Epithelial cell of proximal tubule (primary cell): ENCODE measurements at regions not wholly inside any gene's neighbourhood (a gene's known extent, or its start where the extent isn't known, plus 50 kb on each side); places are given as distances from the start of the nearest gene placed in this dataset.

Experiments
- DNase-seq: peaks from one replicate; pipeline ENCODE4 v3.0.0-alpha.2; 2011; ENCODE audit warnings: low read depth
- H3K4me3 ChIP-seq: 2 replicates; pipeline ENCODE4 v1.5.1; 2011; ENCODE audit warnings: low read depth, mild to moderate bottlenecking, low read length
- TF ChIP-seq, protein P1 (sequence below): conservative IDR thresholded peaks from 2 replicates; pipeline ENCODE4 v1.5.1; 2012; ENCODE audit warnings: low read depth, mild to moderate bottlenecking, low read length

DNA sequence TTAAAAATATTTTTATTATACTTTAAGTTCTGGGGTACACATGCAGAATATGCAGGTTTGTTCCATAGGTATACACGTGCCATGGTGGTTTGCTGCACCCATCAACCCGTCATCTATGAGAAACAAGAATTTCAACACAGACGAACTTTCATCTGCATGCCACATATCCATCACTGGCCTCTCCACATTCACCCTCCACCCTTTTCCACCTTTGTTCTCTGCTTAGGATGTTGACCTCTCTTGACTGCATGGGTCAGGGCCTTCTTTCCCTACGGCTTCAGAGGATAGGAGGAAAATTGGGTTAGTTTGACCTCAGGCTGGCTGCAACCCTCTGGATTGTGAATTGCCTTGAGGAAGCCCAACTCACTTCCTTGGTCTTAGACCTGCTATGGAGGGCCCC, 260.9 kb downstream of the MREG start:
- TF ChIP-seq, protein P1, sequence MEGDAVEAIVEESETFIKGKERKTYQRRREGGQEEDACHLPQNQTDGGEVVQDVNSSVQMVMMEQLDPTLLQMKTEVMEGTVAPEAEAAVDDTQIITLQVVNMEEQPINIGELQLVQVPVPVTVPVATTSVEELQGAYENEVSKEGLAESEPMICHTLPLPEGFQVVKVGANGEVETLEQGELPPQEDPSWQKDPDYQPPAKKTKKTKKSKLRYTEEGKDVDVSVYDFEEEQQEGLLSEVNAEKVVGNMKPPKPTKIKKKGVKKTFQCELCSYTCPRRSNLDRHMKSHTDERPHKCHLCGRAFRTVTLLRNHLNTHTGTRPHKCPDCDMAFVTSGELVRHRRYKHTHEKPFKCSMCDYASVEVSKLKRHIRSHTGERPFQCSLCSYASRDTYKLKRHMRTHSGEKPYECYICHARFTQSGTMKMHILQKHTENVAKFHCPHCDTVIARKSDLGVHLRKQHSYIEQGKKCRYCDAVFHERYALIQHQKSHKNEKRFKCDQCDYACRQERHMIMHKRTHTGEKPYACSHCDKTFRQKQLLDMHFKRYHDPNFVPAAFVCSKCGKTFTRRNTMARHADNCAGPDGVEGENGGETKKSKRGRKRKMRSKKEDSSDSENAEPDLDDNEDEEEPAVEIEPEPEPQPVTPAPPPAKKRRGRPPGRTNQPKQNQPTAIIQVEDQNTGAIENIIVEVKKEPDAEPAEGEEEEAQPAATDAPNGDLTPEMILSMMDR = no peak
- no peak for DNase-seq
- H3K4me3 ChIP-seq = no peak overlapping the region

DNA sequence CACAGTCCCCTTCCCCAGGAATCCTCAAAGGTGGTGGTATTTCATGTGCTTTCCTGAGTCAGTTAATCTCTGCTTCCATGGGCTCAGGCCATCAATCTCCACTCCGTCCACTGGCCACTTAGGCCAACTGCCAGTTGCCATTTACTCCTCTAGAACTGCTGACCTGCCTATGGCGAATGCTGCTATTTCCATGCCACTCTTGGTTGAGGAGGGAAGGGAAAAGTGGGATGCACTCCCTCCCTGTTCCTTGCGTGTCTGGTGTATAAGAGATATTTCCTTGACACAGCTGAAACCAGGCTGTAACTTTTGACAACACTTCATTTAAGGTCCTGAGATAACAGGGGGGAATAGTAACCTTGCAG, 261.5 kb downstream of the MREG start:
- H3K4me3 ChIP-seq = no peak overlapping the region
- TF ChIP-seq, protein P1 = no peak
- DNase-seq = no peak

DNA sequence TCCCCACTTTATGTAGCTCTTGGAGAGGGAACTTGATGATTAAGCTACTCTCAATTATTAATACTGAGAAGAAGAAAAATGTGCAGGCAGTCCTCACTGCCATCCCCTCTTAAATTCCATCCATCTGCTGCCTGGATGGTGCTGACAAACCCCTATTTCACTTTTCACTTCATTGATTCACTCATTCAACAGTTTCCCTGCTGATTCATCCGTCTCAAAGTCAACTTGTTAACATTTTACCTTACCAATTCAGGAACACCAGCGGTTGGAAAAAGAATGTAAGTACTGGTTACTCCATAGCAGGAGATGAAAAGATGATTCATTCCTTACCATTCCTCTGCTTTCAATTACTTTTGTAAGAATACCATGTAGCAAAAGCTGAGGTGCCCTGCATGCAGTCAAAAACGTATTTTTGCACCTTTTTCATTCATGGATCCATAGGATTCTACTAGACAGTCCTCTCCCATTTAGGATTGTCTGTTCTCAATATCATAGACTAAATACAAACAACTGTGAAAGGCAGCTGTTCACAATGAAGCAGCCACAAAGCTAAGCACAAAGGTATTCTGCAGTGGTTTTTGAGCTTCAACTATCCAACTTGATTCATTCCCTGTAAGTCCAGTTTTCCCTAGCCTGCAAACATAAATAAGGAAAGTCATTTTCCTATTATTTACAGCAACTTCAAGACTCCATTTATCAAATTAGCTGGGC, 262.0 kb downstream of the MREG start:
- DNase-seq = peak; percentile 91
- no peak overlapping the region for H3K4me3 ChIP-seq
- TF ChIP-seq, protein P1 = no peak

DNA sequence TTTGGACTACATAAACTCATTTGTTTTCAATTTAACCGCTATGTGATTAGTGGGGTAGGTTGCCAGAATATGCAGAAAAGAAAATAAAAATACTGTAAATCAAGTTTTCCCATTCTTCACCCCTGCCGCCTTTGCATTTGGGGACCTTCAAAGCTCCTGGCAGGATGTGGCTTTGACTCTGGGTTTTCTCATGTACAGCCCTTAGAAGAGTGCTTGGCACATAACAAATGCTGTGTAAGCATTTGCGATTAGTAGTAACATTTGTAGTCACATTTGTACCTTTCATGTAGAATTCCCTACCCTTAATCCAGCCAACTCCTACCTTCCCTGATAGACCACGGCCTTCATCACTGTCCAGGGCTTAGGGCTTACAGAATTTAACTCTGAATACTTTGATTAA, 262.6 kb downstream of the MREG start:
- DNase-seq = no peak
- H3K4me3 ChIP-seq = no peak overlapping the region
- TF ChIP-seq, protein P1 = no peak

DNA sequence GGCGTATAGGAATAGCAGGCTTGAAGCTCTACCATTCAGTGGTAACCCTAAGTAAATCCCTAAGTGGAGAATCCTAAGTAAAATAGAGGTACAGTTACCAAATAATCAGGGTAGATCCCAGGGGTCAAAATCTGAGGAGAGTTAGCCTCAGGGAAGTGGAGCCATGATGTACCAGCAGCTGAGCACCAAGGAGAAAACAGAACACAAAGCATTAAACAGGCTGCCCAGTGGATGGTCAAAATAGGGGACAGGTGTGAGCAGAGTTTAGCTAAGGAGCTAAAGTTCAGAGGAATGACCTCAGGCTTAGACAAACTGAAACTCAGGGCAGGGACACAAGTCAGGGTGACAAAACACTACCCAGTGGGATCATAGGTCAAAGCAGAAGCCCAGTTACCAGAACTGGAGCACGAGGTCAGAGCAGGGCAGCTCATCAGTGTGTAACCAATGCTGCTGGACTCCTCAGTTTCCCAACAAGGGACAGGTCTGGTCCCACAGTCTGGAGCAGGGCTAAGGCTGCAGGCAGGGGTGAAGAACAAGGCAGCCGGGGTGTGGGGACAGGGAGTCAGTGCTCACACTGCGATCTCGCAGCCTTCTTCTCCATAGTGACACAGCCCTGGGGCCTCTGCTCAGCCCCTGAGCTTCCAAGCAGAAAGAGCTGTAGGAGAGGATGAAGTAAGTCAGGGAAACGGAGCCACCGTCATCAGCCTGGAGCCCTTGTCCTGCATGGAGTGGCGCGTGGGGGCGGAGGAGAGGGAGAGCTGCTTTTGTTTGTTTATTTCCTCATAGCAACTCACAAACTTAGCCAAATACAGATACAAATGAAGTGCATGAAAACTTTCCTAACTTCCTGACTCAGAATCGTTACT, 264.0 kb downstream of the MREG start:
- TF ChIP-seq, protein P1 = no peak
- DNase-seq = no peak
- H3K4me3 ChIP-seq = no peak overlapping the region

DNA sequence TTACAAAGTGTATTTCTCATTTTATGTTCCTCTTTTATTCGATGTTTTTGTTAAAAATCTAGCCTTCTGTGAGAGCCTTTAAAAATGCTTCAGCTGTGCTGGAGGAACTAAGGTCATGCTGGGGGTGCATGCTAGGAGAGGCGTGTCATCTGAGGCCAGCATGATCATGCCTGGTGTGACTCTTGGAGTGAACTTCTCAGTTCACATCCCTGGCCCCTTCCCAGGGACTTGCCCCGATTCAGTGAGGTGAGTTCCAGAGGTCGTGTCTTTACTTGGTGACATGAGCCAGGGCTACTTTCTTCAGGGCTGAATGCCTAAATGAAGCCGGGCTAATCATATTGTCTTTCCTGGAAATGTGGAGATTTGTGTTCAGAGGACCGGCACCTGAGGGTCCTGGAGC, 264.9 kb downstream of the MREG start:
- no peak for DNase-seq

More for the DNA sequence above, 264.9 kb downstream of the MREG start:
- no peak overlapping the region for H3K4me3 ChIP-seq
- TF ChIP-seq, protein P1 = no peak
